IMR-90 (cell line): ENCODE measurements at regions not wholly inside any gene's neighbourhood (a gene's known extent, or its start where the extent isn't known, plus 50 kb on each side); places are given as distances from the start of the nearest gene placed in this dataset.

Experiments used
- ATAC-seq: fragments of 200-7000 bp; cut with Tn5 transposase; 2 replicates; pipeline ENCODE4 v1.9.1; 2020; ENCODE audit warnings: low read depth, mild to moderate bottlenecking, moderate library complexity
- BruUV-seq: library from RNA; stranded (reverse); fragments of 400-500 nt; replicated peaks from 2 replicates; lab custom pipeline; 2021; lab: Mats Ljungman, UMichigan
- CTCF ChIA-PET: fragments of 300-600 bp; formaldehyde crosslinking; extraction: SDS; loops from one replicate; lab custom pipeline; 2021; ENCODE audit warnings: antibody characterized with exemption; lab: Yijun Ruan, JAX
- POLR2A ChIA-PET: fragments of 300-600 bp; sonication (Branson Sonifier 250); formaldehyde crosslinking; loops from one replicate; lab custom pipeline; 2022; ENCODE audit warnings: antibody characterized with exemption; ENCODE audit not compliant: unreplicated experiment; lab: Charles Lee
- DNase-seq: peaks from one replicate; pipeline ENCODE4 v3.0.0; 2013
- H2AFZ ChIP-seq: replicated peaks from 2 replicates; pipeline ENCODE3; 2013; ENCODE audit warnings: low read length, mild to moderate bottlenecking; ENCODE audit not compliant: poor library complexity
- H2AK5ac ChIP-seq: 2 replicates; pipeline ENCODE4 v1.6.1; 2013; ENCODE audit warnings: low read depth, low read length, inconsistent platforms
- H2AK9ac ChIP-seq: replicated peaks from 2 replicates; pipeline ENCODE3; 2013; ENCODE audit warnings: mild to moderate bottlenecking, low read depth, low read length, moderate library complexity; ENCODE audit not compliant: poor library complexity
- H2BK120ac ChIP-seq: 2 replicates; pipeline ENCODE4 v1.6.1; 2013; ENCODE audit warnings: low read depth, low read length, inconsistent platforms
- H2BK15ac ChIP-seq: 3 replicates; pipeline ENCODE4 v1.6.1; 2013; ENCODE audit warnings: low read depth, low read length, inconsistent platforms
- H2BK20ac ChIP-seq: 2 replicates; pipeline ENCODE4 v1.6.1; 2013; ENCODE audit warnings: low read depth, mild to moderate bottlenecking, inconsistent platforms, low read length, moderate library complexity
- H2BK5ac ChIP-seq: 2 replicates; pipeline ENCODE4 v1.6.1; 2013; ENCODE audit warnings: mild to moderate bottlenecking, low read depth, low read length, inconsistent platforms; ENCODE audit not compliant: poor library complexity, severe bottlenecking
- H3K14ac ChIP-seq: replicated peaks from 2 replicates; pipeline ENCODE4 v1.6.1; 2013; ENCODE audit warnings: low read depth, low read length, inconsistent platforms
- H3K18ac ChIP-seq: 2 replicates; pipeline ENCODE4 v1.6.1; 2013; ENCODE audit warnings: low read depth, low read length, control low read depth
- H3K23ac ChIP-seq: 2 replicates; pipeline ENCODE4 v1.6.1; 2013; ENCODE audit warnings: low read depth, low read length, inconsistent platforms
- H3K27ac ChIP-seq: 2 replicates; pipeline ENCODE4 v1.5.1; 2013; ENCODE audit warnings: mild to moderate bottlenecking, control low read depth, low read length; ENCODE audit not compliant: insufficient read depth
- H3K27me3 ChIP-seq: 2 replicates; pipeline ENCODE4 v1.6.1; 2013; ENCODE audit warnings: low read length; ENCODE audit not compliant: control insufficient read depth, insufficient read depth
- H3K36me3 ChIP-seq: 2 replicates; pipeline ENCODE4 v1.6.1; 2013; ENCODE audit warnings: low read length, mixed read lengths; ENCODE audit not compliant: control insufficient read depth, insufficient read depth
- H3K4ac ChIP-seq: 2 replicates; pipeline ENCODE4 v1.6.1; 2013; ENCODE audit warnings: low read depth, low read length, inconsistent platforms
- H3K4me1 ChIP-seq: 2 replicates; pipeline ENCODE4 v1.6.1; 2013; ENCODE audit warnings: low read length, mixed read lengths; ENCODE audit not compliant: control insufficient read depth, insufficient read depth
- H3K4me2 ChIP-seq: 2 replicates; pipeline ENCODE4 v1.6.1; 2013; ENCODE audit warnings: low read depth, mild to moderate bottlenecking, control low read depth, low read length, moderate library complexity
- H3K4me3 ChIP-seq: 2 replicates; pipeline ENCODE4 v1.5.1; 2013; ENCODE audit warnings: low read depth, mild to moderate bottlenecking, control low read depth, low read length, moderate library complexity; ENCODE audit not compliant: insufficient read depth
- H3K56ac ChIP-seq: 2 replicates; pipeline ENCODE4 v1.6.1; 2013; ENCODE audit warnings: low read length, inconsistent platforms; ENCODE audit not compliant: insufficient read depth; ENCODE audit errors: extremely low read depth
- H3K79me1 ChIP-seq, 2 experiments: 2 replicates each; pipeline ENCODE4 v1.6.1; 2013; ENCODE audit warnings: low read length in 2 of 2, inconsistent platforms in 1 of 2, low read depth in 1 of 2
- H3K9ac ChIP-seq: 2 replicates; pipeline ENCODE4 v1.6.1; 2013; ENCODE audit warnings: low read depth, low read length, control low read depth
- H3K9me1 ChIP-seq: 2 replicates; pipeline ENCODE4 v1.6.1; 2013; ENCODE audit warnings: low read length, inconsistent platforms; ENCODE audit not compliant: insufficient read depth
- H3K9me3 ChIP-seq: 2 replicates; pipeline ENCODE4 v1.6.1; 2013; ENCODE audit warnings: low read length; ENCODE audit not compliant: control insufficient read depth, insufficient read depth
- H4K20me1 ChIP-seq: 2 replicates; pipeline ENCODE4 v1.6.1; 2013; ENCODE audit warnings: low read length, inconsistent platforms; ENCODE audit not compliant: insufficient read depth
- H4K5ac ChIP-seq: 2 replicates; pipeline ENCODE4 v1.6.1; 2013; ENCODE audit warnings: mild to moderate bottlenecking, low read depth, low read length, control low read depth
- H4K8ac ChIP-seq, 2 experiments: 2 replicates each; pipeline ENCODE4 v1.6.1; 2013; ENCODE audit warnings: low read depth in 2 of 2, low read length in 2 of 2, control low read depth in 1 of 2, inconsistent platforms in 1 of 2
- H4K91ac ChIP-seq: 2 replicates; pipeline ENCODE4 v1.6.1; 2013; ENCODE audit warnings: low read depth, low read length, inconsistent platforms; ENCODE audit not compliant: insufficient read depth
- BHLHE40 ChIP-seq: fragments of 150-350 bp; IDR thresholded peaks from 2 replicates; pipeline ENCODE4 v1.6.1; 2016; ENCODE audit warnings: mild to moderate bottlenecking, low read depth, low read length
- CEBPB ChIP-seq: IDR thresholded peaks from 2 replicates; pipeline ENCODE4 v1.6.1; 2012; ENCODE audit warnings: low read depth, low read length, improper control_type of control experiment
- CHD1 ChIP-seq: IDR thresholded peaks from 2 replicates; pipeline ENCODE4 v1.6.1; 2012; ENCODE audit warnings: low read depth, low read length, improper control_type of control experiment
- CTCF ChIP-seq: conservative IDR thresholded peaks from 2 replicates; pipeline ENCODE4 v1.5.1; 2012; ENCODE audit warnings: mild to moderate bottlenecking, low read depth, low read length, improper control_type of control experiment
- FOS ChIP-seq: fragments of 150-350 bp; IDR thresholded peaks from 2 replicates; pipeline ENCODE4 v1.6.1; 2016; ENCODE audit warnings: low read depth, low read length
- MAFK ChIP-seq: IDR thresholded peaks from 2 replicates; pipeline ENCODE4 v1.6.1; 2012; ENCODE audit warnings: low read depth, low read length, improper control_type of control experiment
- MAZ ChIP-seq: IDR thresholded peaks from 2 replicates; pipeline ENCODE4 v1.6.1; 2012; ENCODE audit warnings: low read depth, mild to moderate bottlenecking, low read length, improper control_type of control experiment, moderate library complexity, borderline replicate concordance
- MXI1 ChIP-seq: IDR thresholded peaks from 2 replicates; pipeline ENCODE4 v1.6.1; 2012; ENCODE audit warnings: low read depth, mild to moderate bottlenecking, low read length, moderate library complexity, borderline replicate concordance
- NFE2L2 ChIP-seq: fragments of 150-350 bp; IDR thresholded peaks from 2 replicates; pipeline ENCODE4 v1.6.1; 2016; ENCODE audit warnings: low read depth, mild to moderate bottlenecking, low read length
- POLR2A ChIP-seq: IDR thresholded peaks from 2 replicates; pipeline ENCODE4 v1.6.1; 2012; ENCODE audit warnings: mild to moderate bottlenecking, low read depth, low read length
- RAD21 ChIP-seq: IDR thresholded peaks from 2 replicates; pipeline ENCODE4 v1.6.1; 2012; ENCODE audit warnings: low read length, improper control_type of control experiment
- RCOR1 ChIP-seq: IDR thresholded peaks from 2 replicates; pipeline ENCODE4 v1.6.1; 2012; ENCODE audit warnings: mild to moderate bottlenecking, low read length, improper control_type of control experiment; ENCODE audit not compliant: insufficient replicate concordance
- RFX5 ChIP-seq: IDR thresholded peaks from 2 replicates; pipeline ENCODE4 v1.8.0; 2012; ENCODE audit warnings: low read depth, mild to moderate bottlenecking, low read length, moderate library complexity
- SMC3 ChIP-seq: fragments of 150-350 bp; IDR thresholded peaks from 2 replicates; pipeline ENCODE4 v1.6.1; 2016; ENCODE audit warnings: low read depth, mild to moderate bottlenecking, antibody characterized with exemption, low read length, moderate library complexity
- WGBS, 2 experiments: methylation state at CpG; one replicate each; pipeline versions ENCODE4 v1.1.5 to v1.1.7; 2013; ENCODE audit warnings: missing lambda C conversion rate in 2 of 2; ENCODE audit not compliant: insufficient read length in 1 of 2; ENCODE audit errors: extremely low coverage in 2 of 2; 5-methylcytosine and 5-hydroxymethylcytosine counted together
- dilution Hi-C: fragments of 300-500 bp; cut with HindIII; formaldehyde crosslinking; loops from one replicate; pipeline ENCODE4 v1.14.3; 2018; ENCODE audit warnings: low sequenced_read_pairs; ENCODE audit not compliant: unreplicated experiment
- in situ Hi-C: fragments of 300-500 bp; cut with MboI; formaldehyde crosslinking; loops from 3 replicates; pipeline ENCODE4 v1.14.3; 2019; ENCODE audit warnings: low sequenced_read_pairs, inconsistent platforms, mixed read lengths
- intact Hi-C: fragments of 100-400 bp; cut with micrococcal nuclease; formaldehyde crosslinking; loops from 2 replicates; pipeline ENCODE4 v1.10.0; 2022
- TF ChIP-seq, protein P1 (sequence below): fragments of 150-350 bp; IDR thresholded peaks from 2 replicates; pipeline ENCODE4 v1.6.1; 2017; ENCODE audit warnings: mild to moderate bottlenecking, antibody characterized with exemption, low read length, low read depth
- TF ChIP-seq, protein P2 (sequence below): fragments of 150-350 bp; IDR thresholded peaks from 2 replicates; pipeline ENCODE4 v1.6.1; 2016; ENCODE audit warnings: low read depth, mild to moderate bottlenecking, low read length, moderate library complexity, borderline replicate concordance

- DNase-seq: no peak
- dilution Hi-C loops: no loop called here
Observed at GRCh38 chr10:117768333-117769042, 225.9 kb downstream of the EMX2 start.

More at GRCh38 chr10:117768333-117769042, 225.9 kb downstream of the EMX2 start:
- ChIA-PET POLR2A (no interaction called here), CTCF (interaction anchor here (1.2 kb wide), 1 partner anchor 272 kb away, joined by 3 read pairs; no protein-coding TSS in a partner anchor)
- no peak overlapping the region for H3K56ac ChIP-seq
- no peaks in the 10 kb centered on the region for H3K79me1 ChIP-seq
- H3K36me3 ChIP-seq: no peaks in the 10 kb centered on the region
- no peak overlapping the region for H3K4me3 ChIP-seq
- in situ Hi-C loops: no loop called here
- no peaks in the 10 kb centered on the region for H3K4me1 ChIP-seq
- no peak overlapping the region for H3K14ac ChIP-seq
- no TSS peak for BruUV-seq
- no peak overlapping the region for H2BK15ac ChIP-seq
- H4K91ac ChIP-seq: no peak overlapping the region
- no peak overlapping the region for H3K4ac ChIP-seq
- no peak overlapping the region for H2BK5ac ChIP-seq
- no peak overlapping the region for H3K18ac ChIP-seq
- no peaks in the 10 kb centered on the region for H3K9me1 ChIP-seq
- H2AK5ac ChIP-seq: no peak overlapping the region
- H3K4me2 ChIP-seq: no peak overlapping the region
- H4K8ac ChIP-seq: no peak overlapping the region
- no peak overlapping the region for H3K9ac ChIP-seq
- H4K20me1 ChIP-seq: no peaks in the 10 kb centered on the region
- H3K9me3 ChIP-seq: peaks cover 6% of the 10 kb centered on the region
- no peak for TF ChIP-seq SMC3
- no peak for TF ChIP-seq CTCF
- TF ChIP-seq CHD1: no peak
- TF ChIP-seq MXI1: no peak
- no peak for TF ChIP-seq MAFK
- no peak for TF ChIP-seq CEBPB
- no peak for TF ChIP-seq BHLHE40
- no peak for TF ChIP-seq FOS
- TF ChIP-seq, protein P1, sequence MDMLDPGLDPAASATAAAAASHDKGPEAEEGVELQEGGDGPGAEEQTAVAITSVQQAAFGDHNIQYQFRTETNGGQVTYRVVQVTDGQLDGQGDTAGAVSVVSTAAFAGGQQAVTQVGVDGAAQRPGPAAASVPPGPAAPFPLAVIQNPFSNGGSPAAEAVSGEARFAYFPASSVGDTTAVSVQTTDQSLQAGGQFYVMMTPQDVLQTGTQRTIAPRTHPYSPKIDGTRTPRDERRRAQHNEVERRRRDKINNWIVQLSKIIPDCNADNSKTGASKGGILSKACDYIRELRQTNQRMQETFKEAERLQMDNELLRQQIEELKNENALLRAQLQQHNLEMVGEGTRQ: no peak
- no peak for TF ChIP-seq RAD21
- TF ChIP-seq, protein P2, sequence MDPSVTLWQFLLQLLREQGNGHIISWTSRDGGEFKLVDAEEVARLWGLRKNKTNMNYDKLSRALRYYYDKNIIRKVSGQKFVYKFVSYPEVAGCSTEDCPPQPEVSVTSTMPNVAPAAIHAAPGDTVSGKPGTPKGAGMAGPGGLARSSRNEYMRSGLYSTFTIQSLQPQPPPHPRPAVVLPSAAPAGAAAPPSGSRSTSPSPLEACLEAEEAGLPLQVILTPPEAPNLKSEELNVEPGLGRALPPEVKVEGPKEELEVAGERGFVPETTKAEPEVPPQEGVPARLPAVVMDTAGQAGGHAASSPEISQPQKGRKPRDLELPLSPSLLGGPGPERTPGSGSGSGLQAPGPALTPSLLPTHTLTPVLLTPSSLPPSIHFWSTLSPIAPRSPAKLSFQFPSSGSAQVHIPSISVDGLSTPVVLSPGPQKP: no peak
- no peak for TF ChIP-seq RCOR1
- TF ChIP-seq RFX5: no peak
- no peak for TF ChIP-seq NFE2L2
- TF ChIP-seq MAZ: no peak
- no peak for TF ChIP-seq POLR2A
- H2AFZ ChIP-seq: no peak overlapping the region
- no peak overlapping the region for H3K23ac ChIP-seq
- no peak overlapping the region for H4K5ac ChIP-seq
- no peak overlapping the region for H3K27ac ChIP-seq
- no peaks in the 10 kb centered on the region for H3K27me3 ChIP-seq
- no peak overlapping the region for H2BK20ac ChIP-seq
- H2AK9ac ChIP-seq: no peak overlapping the region
- ATAC-seq: no peak
- no peak overlapping the region for H2BK120ac ChIP-seq
- no CpG with 5 or more reads among the region's 2 CpGs for WGBS, 2 experiments
- intact Hi-C loops: no loop called here
